ENCODE measurements at regions not wholly inside any gene's neighbourhood (a gene's known extent, or its start where the extent isn't known, plus 50 kb on each side); places are given as distances from the start of the nearest gene placed in this dataset.

- TF ChIP-seq CTCF (IDR thresholded peaks at IDR 0.05; ENCODE audit: poor library complexity) (no peak), EZH2 (IDR thresholded peaks at IDR 0.05; ENCODE audit: borderline replicate concordance) (no peak), EZH2phosphoT487 (IDR thresholded peaks at IDR 0.05; ENCODE audit: low read depth, severe bottlenecking, unreplicated experiment) (no peak)
These were observed 144.4 kb upstream of the CELF2 start for GRCh38 chr10:10873289-10873688.
